Ishikawa (cell line): ENCODE measurements at regions not wholly inside any gene's neighbourhood (a gene's known extent, or its start where the extent isn't known, plus 50 kb on each side); places are given as distances from the start of the nearest gene placed in this dataset.

Experiments used
- CEBPB ChIP-seq: IDR thresholded peaks from 2 replicates; pipeline ENCODE4 v1.6.1; 2012
- CREB1 ChIP-seq: IDR thresholded peaks from 2 replicates; pipeline ENCODE4 v1.6.1; 2012; ENCODE audit warnings: low read depth
- EGR1 ChIP-seq: IDR thresholded peaks from 2 replicates; pipeline ENCODE4 v1.6.1; 2012
- EP300 ChIP-seq: IDR thresholded peaks from 2 replicates; pipeline ENCODE4 v1.6.1; 2012; ENCODE audit warnings: borderline replicate concordance
- FOXM1 ChIP-seq: IDR thresholded peaks from 2 replicates; pipeline ENCODE4 v1.6.1; 2012; ENCODE audit warnings: low read depth, borderline replicate concordance
- NFIC ChIP-seq: IDR thresholded peaks from 2 replicates; pipeline ENCODE4 v1.6.1; 2012
- RAD21 ChIP-seq: IDR thresholded peaks from 2 replicates; pipeline ENCODE4 v1.6.1; 2012; ENCODE audit warnings: low read depth
- REST ChIP-seq: IDR thresholded peaks from 2 replicates; pipeline ENCODE4 v1.6.1; 2012; ENCODE audit warnings: low read depth, mild to moderate bottlenecking
- TAF1 ChIP-seq: IDR thresholded peaks from 2 replicates; pipeline ENCODE4 v1.6.1; 2012; ENCODE audit warnings: low read depth, mild to moderate bottlenecking
- TCF12 ChIP-seq: IDR thresholded peaks from 2 replicates; pipeline ENCODE4 v1.6.1; 2012; ENCODE audit warnings: low read depth
- TEAD4 ChIP-seq: IDR thresholded peaks from 2 replicates; pipeline ENCODE4 v1.6.1; 2012
- USF1 ChIP-seq: IDR thresholded peaks from 2 replicates; pipeline ENCODE4 v1.6.1; 2012
- YY1 ChIP-seq: IDR thresholded peaks from 2 replicates; pipeline ENCODE4 v1.6.1; 2012; ENCODE audit warnings: low read depth
- ZBTB7A ChIP-seq: IDR thresholded peaks from 2 replicates; pipeline ENCODE4 v1.6.1; 2012; ENCODE audit warnings: low read depth
- TF ChIP-seq, protein P1 (sequence below): IDR thresholded peaks from 2 replicates; pipeline ENCODE4 v1.6.1; 2012

DNA sequence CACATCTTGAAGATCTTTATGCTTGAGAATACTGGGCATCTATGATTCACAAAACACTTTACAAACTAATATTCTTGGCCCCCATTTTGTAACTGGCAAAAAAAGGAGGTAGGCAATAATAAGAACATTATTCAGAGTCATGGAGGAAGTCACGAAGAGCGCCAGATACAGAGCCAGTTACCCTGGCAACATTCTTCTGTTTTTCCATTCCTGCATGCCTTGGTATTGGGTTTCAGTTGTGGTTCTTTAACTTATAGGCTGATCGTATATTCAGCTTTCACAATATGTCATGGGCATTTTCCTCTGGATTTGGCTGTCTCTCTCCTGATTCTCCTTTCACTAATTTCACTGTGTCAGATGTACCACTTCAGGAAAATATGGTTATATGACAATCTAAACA, 234.7 kb downstream of the HRH4 start:
- TF ChIP-seq TEAD4 (0 out of 2 replicates have a peak, but pooled peaks have one; percentile 49), EGR1 (no peak)

DNA sequence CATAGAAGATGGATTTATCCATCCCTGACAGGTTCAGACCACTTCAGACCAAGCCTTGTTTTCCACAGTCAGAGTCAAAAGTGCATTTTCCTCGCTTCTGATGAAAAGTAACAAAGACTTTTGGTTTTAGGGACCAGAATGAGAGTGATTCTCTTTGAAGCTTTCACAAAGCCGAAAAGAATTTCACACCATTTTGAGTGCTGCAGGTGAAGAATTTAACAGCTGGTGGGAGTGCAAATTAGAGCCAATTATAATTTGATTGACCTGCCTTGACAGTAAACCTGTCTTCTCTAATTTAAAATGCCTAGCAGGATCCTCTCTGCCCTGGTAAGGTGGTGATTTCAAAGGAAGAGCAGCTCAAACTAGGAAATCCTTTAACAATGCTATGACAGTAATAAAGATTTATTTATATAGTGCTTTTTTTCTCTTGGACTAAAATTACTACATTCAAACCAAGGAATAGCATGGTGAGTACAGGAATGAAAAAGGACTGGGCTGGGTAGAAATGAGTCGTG, 241.6 kb downstream of the HRH4 start:
- TF ChIP-seq EP300 (no peak), RAD21 (no peak), EGR1 (no peak), YY1 (no peak)

DNA sequence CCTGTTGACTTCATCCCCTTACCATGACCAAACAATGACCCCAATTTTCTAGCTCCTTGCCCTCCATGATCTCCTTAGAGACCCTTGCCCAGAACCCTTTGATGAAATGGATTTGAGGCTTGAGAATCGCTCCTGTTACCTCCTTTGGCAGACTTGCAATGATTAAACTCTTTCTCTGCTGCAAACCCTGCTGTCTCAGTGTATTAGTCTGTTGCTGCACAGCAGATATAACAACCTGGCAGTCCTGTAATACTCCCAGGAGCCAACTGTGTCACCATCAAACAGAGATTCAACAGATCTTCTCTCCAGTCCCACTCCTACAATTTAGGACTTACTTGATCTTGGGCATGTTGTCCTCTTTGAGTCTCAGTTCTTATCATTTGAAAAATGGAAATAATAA, 242.9 kb downstream of the HRH4 start:
- TF ChIP-seq, protein P1, sequence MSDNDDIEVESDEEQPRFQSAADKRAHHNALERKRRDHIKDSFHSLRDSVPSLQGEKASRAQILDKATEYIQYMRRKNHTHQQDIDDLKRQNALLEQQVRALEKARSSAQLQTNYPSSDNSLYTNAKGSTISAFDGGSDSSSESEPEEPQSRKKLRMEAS, result no peak
- TF ChIP-seq EGR1, result no peak
- no peak for TF ChIP-seq TAF1
- TF ChIP-seq CEBPB, result no peak
- no peak for TF ChIP-seq USF1
- TF ChIP-seq ZBTB7A, result no peak
- no peak for TF ChIP-seq YY1
- no peak for TF ChIP-seq TEAD4
- TF ChIP-seq CREB1, result no peak
- TF ChIP-seq REST, result no peak
- no peak for TF ChIP-seq NFIC
- TF ChIP-seq FOXM1, result no peak
- TF ChIP-seq TCF12, result no peak
- TF ChIP-seq EP300, result no peak
- TF ChIP-seq RAD21, result no peak

GRCh38 chr18:24704946-24705630, 244.7 kb downstream of the HRH4 start:
- TF ChIP-seq CREB1, result no peak
- TF ChIP-seq CEBPB, result no peak
- TF ChIP-seq, protein P1, result no peak
- TF ChIP-seq REST, result no peak
- no peak for TF ChIP-seq USF1
- no peak for TF ChIP-seq ZBTB7A
- TF ChIP-seq NFIC, result no peak
- no peak for TF ChIP-seq TEAD4
- TF ChIP-seq TAF1, result no peak
- no peak for TF ChIP-seq FOXM1
- TF ChIP-seq TCF12, result no peak
- no peak for TF ChIP-seq YY1
- TF ChIP-seq EP300, result no peak
- no peak for TF ChIP-seq RAD21
- TF ChIP-seq EGR1, result no peak

DNA sequence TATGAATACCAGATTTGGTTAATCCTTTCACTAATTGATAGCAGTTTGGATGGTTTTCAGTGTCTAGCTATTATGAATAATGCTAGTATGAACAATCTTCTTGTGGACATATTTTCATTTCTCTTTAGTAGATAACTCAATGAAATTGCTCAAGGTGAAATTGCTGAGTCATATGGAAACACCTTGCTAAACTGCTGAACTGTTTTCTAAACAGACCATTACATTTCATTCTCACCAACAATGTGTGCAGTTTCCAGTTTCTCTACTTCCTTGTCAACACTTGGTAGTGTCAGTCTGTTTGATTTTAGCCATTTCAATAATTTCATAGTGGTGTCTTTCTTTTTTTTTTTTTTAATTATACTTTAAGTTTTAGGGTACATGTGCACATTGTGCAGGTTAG, 250.0 kb downstream of the HRH4 start:
- TF ChIP-seq, protein P1, result no peak
- no peak for TF ChIP-seq YY1
- TF ChIP-seq TEAD4, result no peak
- TF ChIP-seq CREB1, result no peak
- no peak for TF ChIP-seq REST
- no peak for TF ChIP-seq TAF1
- TF ChIP-seq USF1, result no peak
